Gastrocnemius medialis (tissue), 4 donors: ENCODE measurements at regions not wholly inside any gene's neighbourhood (a gene's known extent, or its start where the extent isn't known, plus 50 kb on each side); places are given as distances from the start of the nearest gene placed in this dataset.

Source experiments
- CTCF ChIP-seq, 5 experiments: fragments of 450-650 bp in 3 of 5; fragments of 200-600 bp in 2 of 5; sonication (generic) in 2 of 5; IDR thresholded peaks in 4 of 5; conservative IDR thresholded peaks in 1 of 5; 1 replicate in 4 of 5; 2 replicates in 1 of 5; pipeline ENCODE4 v1.5.1; 2016 to 2019; ENCODE audit warnings: antibody characterized with exemption in 5 of 5, mild to moderate bottlenecking in 3 of 5, moderate library complexity in 3 of 5
- POLR2A ChIP-seq, 2 donors: fragments of 450-650 bp; IDR thresholded peaks; one replicate each; pipeline ENCODE4 v1.6.1; 2017; ENCODE audit warnings: antibody characterized with exemption in 2 of 2, mild to moderate bottlenecking in 2 of 2, moderate library complexity in 2 of 2

GRCh38 chr13:50414640-50415039 is 399.4 kb downstream of the KCNRG start:
- no peak for TF ChIP-seq CTCF (IDR thresholded peaks at IDR 0.05 in 4 of 5, conservative IDR thresholded peaks at IDR 0.05 in 1 of 5)
- no peak for TF ChIP-seq POLR2A (IDR thresholded peaks at IDR 0.05)
